Muscle layer of colon (tissue), 2 donors: ENCODE measurements at regions not wholly inside any gene's neighbourhood (a gene's known extent, or its start where the extent isn't known, plus 50 kb on each side); places are given as distances from the start of the nearest gene placed in this dataset.
"Not testable (repeated sequence)": the region's sequence is repeated elsewhere in the genome, so short reads cannot be mapped to it uniquely, and the experiment has no call there.

Experiments used
- H3K27ac ChIP-seq: one replicate; pipeline ENCODE4 v1.7.0; 2013; ENCODE audit warnings: low read depth, mild to moderate bottlenecking, low read length, moderate library complexity
- H3K27me3 ChIP-seq, 2 donors: one replicate each; pipeline ENCODE4 v1.7.0; 2013; ENCODE audit warnings: low read length in 2 of 2, mild to moderate bottlenecking in 2 of 2; ENCODE audit not compliant: insufficient read depth in 2 of 2, control insufficient read depth in 1 of 2
- H3K36me3 ChIP-seq: one replicate; pipeline ENCODE4 v1.7.0; 2013; ENCODE audit warnings: mild to moderate bottlenecking, low read length; ENCODE audit not compliant: insufficient read depth
- H3K4me1 ChIP-seq: one replicate; pipeline ENCODE4 v1.7.0; 2013; ENCODE audit warnings: mild to moderate bottlenecking, low read length; ENCODE audit not compliant: insufficient read depth
- H3K4me3 ChIP-seq, 2 donors: one replicate each; pipeline ENCODE4 v1.7.0; 2013; ENCODE audit warnings: low read length in 2 of 2, low read depth in 1 of 2, mild to moderate bottlenecking in 1 of 2, moderate library complexity in 1 of 2
- H3K9ac ChIP-seq: one replicate; pipeline ENCODE4 v1.7.0; 2013; ENCODE audit warnings: low read length
- H3K9me3 ChIP-seq: one replicate; pipeline ENCODE4 v1.7.0; 2013; ENCODE audit warnings: mild to moderate bottlenecking, low read length
- donor health status: abdominal sarcoma.
- donor health status: Adenocarcinoma of cecum.

DNA sequence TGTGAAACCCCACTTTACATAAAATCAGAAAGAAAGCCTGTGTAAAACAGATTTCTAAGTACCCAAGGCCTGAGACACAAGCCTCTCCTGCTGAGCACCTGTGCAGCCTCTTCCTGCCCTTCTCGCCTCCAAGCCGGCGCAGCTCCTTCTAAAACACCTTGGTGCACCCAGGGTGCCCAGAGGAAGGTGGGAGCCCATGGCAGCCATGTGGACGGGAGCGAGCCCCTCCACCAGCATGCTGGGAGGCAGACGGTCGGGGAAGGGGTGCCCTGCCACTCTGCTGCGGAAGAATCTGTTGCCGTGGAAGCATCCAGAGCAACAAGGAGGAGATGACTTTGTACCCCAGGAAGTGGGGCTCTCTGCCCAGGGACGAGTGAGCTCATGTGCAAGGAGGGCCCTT lies 103.1 kb upstream of the C14orf180 start:
- Histone ChIP-seq H3K4me3 (no peak overlapping the region), H3K36me3 (no peaks in the 10 kb centered on the region), H3K9ac (no peak overlapping the region), H3K4me1 (no peaks in the 10 kb centered on the region), H3K27me3 (peaks cover 0 to 10% of the 10 kb centered on the region in 2 donors), H3K27ac (no peak overlapping the region), H3K9me3 (no peaks in the 10 kb centered on the region)

GRCh38 chr14:104477117-104477623 lies 102.4 kb upstream of the C14orf180 start:
- H3K4me3 ChIP-seq, result no peak overlapping the region
- peaks cover 0 to 10% of the 10 kb centered on the region in 2 donors for H3K27me3 ChIP-seq
- no peak overlapping the region for H3K9ac ChIP-seq
- H3K4me1 ChIP-seq, result no peaks in the 10 kb centered on the region
- no peaks in the 10 kb centered on the region for H3K36me3 ChIP-seq
- H3K9me3 ChIP-seq, result no peaks in the 10 kb centered on the region
- no peak overlapping the region for H3K27ac ChIP-seq

DNA sequence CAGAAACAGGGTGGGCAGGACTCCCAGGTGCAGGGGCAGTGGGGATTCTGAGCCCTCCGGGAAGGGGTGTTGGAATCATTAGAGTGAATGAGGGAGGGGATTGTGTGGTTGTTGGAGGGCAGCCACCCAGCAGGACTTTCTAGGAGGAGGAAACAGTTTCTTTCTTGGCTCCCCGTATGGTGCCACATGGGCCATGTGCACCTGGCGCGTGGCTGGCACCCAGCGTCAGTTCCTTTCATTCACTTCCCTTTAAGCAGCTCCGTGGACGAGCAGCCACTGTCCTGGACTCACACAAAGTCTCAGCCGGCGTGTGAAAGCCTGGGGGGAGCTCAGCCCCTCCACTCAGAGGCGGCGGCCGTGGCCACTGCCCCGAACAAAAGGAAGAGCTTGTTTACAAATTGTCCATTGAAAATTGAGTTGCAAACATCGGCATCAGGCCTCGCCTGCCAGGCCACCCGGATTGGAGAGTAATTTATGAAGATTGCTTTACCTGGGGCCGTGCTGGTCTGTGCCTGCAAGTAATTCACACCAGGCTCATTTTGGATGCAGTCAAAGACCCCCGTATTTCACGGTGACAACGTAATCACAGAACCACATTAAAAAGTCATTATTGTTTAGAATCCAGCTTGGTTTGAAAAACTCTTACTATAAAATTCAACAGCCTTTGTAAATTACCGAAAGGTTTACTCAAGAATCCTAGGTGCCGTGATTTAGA lies 101.7 kb upstream of the C14orf180 start:
- no peaks in the 10 kb centered on the region for H3K9me3 ChIP-seq
- no peak overlapping the region for H3K27ac ChIP-seq
- no peak overlapping the region for H3K9ac ChIP-seq
- peaks cover 0 to 6% of the 10 kb centered on the region in 2 donors for H3K27me3 ChIP-seq
- H3K36me3 ChIP-seq, result no peaks in the 10 kb centered on the region
- H3K4me3 ChIP-seq, result no peak overlapping the region
- no peaks in the 10 kb centered on the region for H3K4me1 ChIP-seq

DNA sequence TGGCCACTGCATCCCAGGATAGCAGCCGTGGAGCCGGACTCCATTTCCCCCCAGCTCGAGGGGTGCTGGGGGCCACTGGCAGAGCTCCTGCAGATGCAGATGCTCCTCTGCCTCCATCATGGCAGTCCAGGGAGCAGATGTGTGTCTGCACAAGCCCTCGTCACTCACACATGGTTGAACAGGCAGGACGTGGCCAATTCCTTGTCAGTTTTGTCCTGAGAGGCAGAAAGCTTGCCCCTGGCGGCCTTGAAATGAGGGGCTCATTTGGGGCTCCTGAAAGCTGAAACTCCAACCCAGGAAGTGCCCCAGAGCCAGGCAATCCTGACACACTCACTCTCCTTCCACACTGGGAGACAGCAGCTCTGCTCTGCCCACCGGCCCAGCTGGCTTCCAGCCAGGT lies 100.9 kb upstream of the C14orf180 start:
- Histone ChIP-seq H3K27ac (no peak overlapping the region), H3K36me3 (no peaks in the 10 kb centered on the region), H3K9me3 (no peaks in the 10 kb centered on the region), H3K4me3 (no peak overlapping the region), H3K27me3 (peaks cover 0 to 5% of the 10 kb centered on the region in 2 donors), H3K4me1 (no peaks in the 10 kb centered on the region), H3K9ac (no peak overlapping the region)

DNA sequence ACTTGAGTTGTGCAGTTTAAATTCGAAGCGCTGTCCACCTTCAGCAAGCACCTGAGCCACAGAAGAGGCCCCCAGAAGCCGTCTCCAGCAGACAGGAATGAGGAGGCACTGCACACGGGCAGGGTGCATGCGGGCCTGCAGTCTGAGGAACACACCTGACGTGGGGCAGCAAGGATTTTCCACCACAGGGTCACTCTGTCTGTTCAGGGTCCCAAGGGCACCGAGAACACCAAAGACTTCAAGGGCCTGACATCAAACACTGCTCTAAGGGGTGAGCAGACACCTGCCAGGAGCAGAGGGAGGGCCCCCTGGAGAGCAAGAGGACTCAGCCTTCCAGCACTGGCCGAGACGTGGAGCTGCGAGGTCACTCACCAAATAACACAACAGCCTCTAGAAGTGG lies 99.7 kb upstream of the C14orf180 start:
- H3K9me3 ChIP-seq, result no peaks in the 10 kb centered on the region
- no peak overlapping the region for H3K27ac ChIP-seq

GRCh38 chr14:104481323-104481722 lies 98.2 kb upstream of the C14orf180 start:
- no peaks in the 10 kb centered on the region for H3K4me1 ChIP-seq
- H3K27me3 ChIP-seq, result no peaks in the 10 kb centered on the region
- no peak overlapping the region for H3K9ac ChIP-seq
- no peak overlapping the region for H3K27ac ChIP-seq
- no peaks in the 10 kb centered on the region for H3K9me3 ChIP-seq
- no peaks in the 10 kb centered on the region for H3K36me3 ChIP-seq
- no peak overlapping the region for H3K4me3 ChIP-seq

More for the DNA sequence above, 99.7 kb upstream of the C14orf180 start:
- H3K36me3 ChIP-seq, result no peaks in the 10 kb centered on the region
- no peak overlapping the region for H3K4me3 ChIP-seq
- H3K4me1 ChIP-seq, result no peaks in the 10 kb centered on the region
- H3K9ac ChIP-seq, result no peak overlapping the region
- H3K27me3 ChIP-seq, result peaks cover 0 to 5% of the 10 kb centered on the region in 2 donors

GRCh38 chr14:104482017-104482416 lies 97.5 kb upstream of the C14orf180 start:
- H3K9ac ChIP-seq, H3K4me1 ChIP-seq, H3K4me3 ChIP-seq, H3K9me3 ChIP-seq, H3K27me3 ChIP-seq, H3K36me3 ChIP-seq, H3K27ac ChIP-seq: not testable (repeated sequence)

GRCh38 chr14:104486222-104486923 lies 93.2 kb upstream of the C14orf180 start:
- peaks cover 0 to 6% of the 10 kb centered on the region in 2 donors for H3K27me3 ChIP-seq
- no peak overlapping the region for H3K27ac ChIP-seq
- no peaks in the 10 kb centered on the region for H3K9me3 ChIP-seq
- H3K9ac ChIP-seq, result no peak overlapping the region
- no peaks in the 10 kb centered on the region for H3K4me1 ChIP-seq
- H3K4me3 ChIP-seq, result no peak overlapping the region
- H3K36me3 ChIP-seq, result no peaks in the 10 kb centered on the region

- Histone ChIP-seq H3K27ac (no peak overlapping the region), H3K9ac (no peak overlapping the region), H3K4me3 (no peak overlapping the region), H3K4me1 (no peaks in the 10 kb centered on the region), H3K27me3 (no peaks in the 10 kb centered on the region), H3K9me3 (no peaks in the 10 kb centered on the region), H3K36me3 (no peaks in the 10 kb centered on the region)
Measured at GRCh38 chr14:104494483-104494882, 85.1 kb upstream of the C14orf180 start.

DNA sequence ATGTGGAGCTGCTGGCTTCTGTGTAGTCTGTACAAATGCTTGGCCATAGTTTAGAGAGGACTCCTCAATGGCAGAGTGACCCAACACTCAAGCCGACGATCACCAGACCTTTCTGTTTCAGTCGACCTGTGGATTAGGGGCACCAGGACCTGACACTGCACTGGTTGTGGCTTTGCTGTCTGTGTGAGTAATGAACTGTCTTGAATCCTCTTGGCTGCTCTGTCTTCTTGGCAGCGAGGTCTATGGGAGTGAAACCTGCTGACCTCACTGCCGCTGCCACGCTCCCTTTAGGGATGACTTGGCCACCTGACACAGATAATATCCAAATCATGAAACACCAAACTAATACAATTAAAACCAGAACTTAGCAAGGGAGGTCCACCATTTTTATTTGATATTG lies 83.5 kb upstream of the C14orf180 start:
- Histone ChIP-seq H3K4me1 (no peaks in the 10 kb centered on the region), H3K9me3 (no peaks in the 10 kb centered on the region), H3K27me3 (no peaks in the 10 kb centered on the region), H3K9ac (no peak overlapping the region), H3K27ac (no peak overlapping the region), H3K4me3 (no peak overlapping the region), H3K36me3 (no peaks in the 10 kb centered on the region)

DNA sequence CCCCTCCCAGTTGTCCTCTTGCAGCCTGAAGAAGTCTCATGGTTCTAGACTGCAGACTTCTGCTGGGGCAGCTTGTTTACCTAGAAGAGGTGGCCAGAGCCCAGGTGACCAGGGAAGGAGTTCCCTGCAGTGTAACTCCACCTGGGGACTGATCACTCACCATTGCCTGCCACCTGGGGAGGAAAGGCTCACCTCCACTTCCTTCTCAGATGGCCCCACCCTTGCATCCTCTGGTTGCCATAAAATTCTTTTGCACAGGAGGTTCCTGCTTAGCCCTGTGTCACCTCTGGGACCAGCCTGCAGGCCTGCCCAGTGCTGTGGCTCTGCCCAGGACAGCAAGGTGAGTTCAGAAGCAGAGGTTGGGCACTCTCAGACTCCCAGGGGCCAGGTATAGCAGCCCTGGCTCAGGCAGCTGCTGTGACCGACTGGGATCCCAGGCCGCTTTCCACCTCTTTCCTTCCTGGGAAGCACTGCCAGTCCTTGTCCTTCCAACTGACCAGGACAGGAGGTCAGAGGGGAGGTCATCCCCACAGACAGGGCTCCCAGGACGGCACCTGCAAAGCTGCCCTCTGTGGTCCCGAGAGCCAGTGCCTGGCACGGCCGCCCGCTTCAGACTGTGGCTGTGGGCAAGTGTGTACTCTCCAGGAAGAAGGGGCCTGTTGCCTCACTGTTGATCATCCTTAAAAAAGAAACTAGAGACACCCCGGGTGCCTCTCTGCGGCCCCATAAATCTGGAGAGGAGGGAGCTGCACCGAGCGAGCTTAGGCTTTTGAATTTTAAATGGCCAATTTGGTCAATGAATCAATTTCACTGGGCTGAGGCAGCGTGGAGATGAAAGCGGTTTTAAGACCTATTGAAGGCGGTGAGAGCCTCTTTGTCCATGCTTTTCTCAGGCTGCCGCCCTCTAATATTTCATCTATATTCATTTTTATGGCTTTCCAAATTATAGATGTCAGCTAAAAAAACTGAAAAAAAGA lies 79.5 kb upstream of the C14orf180 start:
- H3K9ac ChIP-seq, result no peak overlapping the region
- no peak overlapping the region for H3K4me3 ChIP-seq
- no peaks in the 10 kb centered on the region for H3K36me3 ChIP-seq
- H3K27ac ChIP-seq, result no peak overlapping the region
- H3K27me3 ChIP-seq, result no peaks in the 10 kb centered on the region
- no peaks in the 10 kb centered on the region for H3K9me3 ChIP-seq
- no peaks in the 10 kb centered on the region for H3K4me1 ChIP-seq
